GM23338 (cell line): ENCODE measurements at regions not wholly inside any gene's neighbourhood (a gene's known extent, or its start where the extent isn't known, plus 50 kb on each side); places are given as distances from the start of the nearest gene placed in this dataset.

Experiments
- ATAC-seq: fragments of 200-7000 bp; cut with Tn5 transposase; 3 replicates; pipeline ENCODE4 v1.9.1; 2020
- DNase-seq: peaks from one replicate; pipeline ENCODE4 v3.0.0-alpha.2; 2015; ENCODE audit warnings: low spot score
- H2AFZ ChIP-seq: fragments of 200-600 bp; sonication (generic); 2 replicates; pipeline ENCODE4 v1.8.0; 2016; ENCODE audit warnings: antibody characterized with exemption, mild to moderate bottlenecking, moderate library complexity
- H3F3A ChIP-seq: fragments of 200-600 bp; sonication (generic); replicated peaks from 2 replicates; pipeline ENCODE4 v1.8.0; 2017; ENCODE audit warnings: antibody characterized with exemption, mixed run types, low read depth
- H3K27ac ChIP-seq: fragments of 200-600 bp; sonication (generic); 2 replicates; pipeline ENCODE4 v1.6.1; 2016; ENCODE audit warnings: low read depth
- H3K27me3 ChIP-seq: fragments of 200-600 bp; sonication (generic); 2 replicates; pipeline ENCODE4 v1.8.0; 2016; ENCODE audit warnings: mild to moderate bottlenecking, mixed run types, moderate library complexity; ENCODE audit not compliant: insufficient read depth
- H3K36me3 ChIP-seq: fragments of 200-600 bp; sonication (generic); 2 replicates; pipeline ENCODE4 v1.8.0; 2016; ENCODE audit warnings: mild to moderate bottlenecking; ENCODE audit not compliant: insufficient read depth
- H3K4me1 ChIP-seq: fragments of 200-600 bp; sonication (generic); 2 replicates; pipeline ENCODE4 v1.8.0; 2016; ENCODE audit warnings: mild to moderate bottlenecking, moderate library complexity; ENCODE audit not compliant: insufficient read depth
- H3K4me2 ChIP-seq: fragments of 200-600 bp; sonication (generic); 2 replicates; pipeline ENCODE4 v1.7.1; 2017; ENCODE audit warnings: mixed run types
- H3K4me3 ChIP-seq: fragments of 200-600 bp; sonication (generic); 2 replicates; pipeline ENCODE4 v1.6.1; 2016; ENCODE audit warnings: mixed run types
- H3K79me2 ChIP-seq: fragments of 200-600 bp; sonication (generic); replicated peaks from 2 replicates; pipeline ENCODE4 v1.8.0; 2017; ENCODE audit warnings: mild to moderate bottlenecking; ENCODE audit not compliant: insufficient read depth
- H3K9me2 ChIP-seq: fragments of 200-600 bp; sonication (generic); 2 replicates; pipeline ENCODE4 v1.8.0; 2017; ENCODE audit not compliant: insufficient read depth
- H4K20me1 ChIP-seq: fragments of 200-600 bp; sonication (generic); replicated peaks from 2 replicates; pipeline ENCODE4 v1.8.0; 2017; ENCODE audit warnings: mild to moderate bottlenecking; ENCODE audit not compliant: insufficient read depth
- H3K27ac Mint-ChIP-seq: 2 replicates; pipeline ENCODE4 v1.8.0; 2020; ENCODE audit warnings: inconsistent platforms, mild to moderate bottlenecking, moderate library complexity, mixed read lengths
- H3K27me3 Mint-ChIP-seq: 3 replicates; pipeline ENCODE4 v1.8.0; 2022; ENCODE audit warnings: low read depth, mild to moderate bottlenecking, moderate library complexity, mixed read lengths, inconsistent platforms; ENCODE audit not compliant: insufficient read depth, poor library complexity
- H3K36me3 Mint-ChIP-seq: 3 replicates; pipeline ENCODE4 v1.8.0; 2021; ENCODE audit warnings: low read depth, mild to moderate bottlenecking, inconsistent platforms, moderate library complexity, mixed read lengths
- H3K4me1 Mint-ChIP-seq: 3 replicates; pipeline ENCODE4 v1.8.0; 2020; ENCODE audit warnings: mild to moderate bottlenecking, inconsistent platforms, mixed read lengths
- H3K4me3 Mint-ChIP-seq: 3 replicates; pipeline ENCODE4 v1.8.0; 2021; ENCODE audit warnings: moderate library complexity, mild to moderate bottlenecking, inconsistent platforms, mixed read lengths
- H3K9me3 Mint-ChIP-seq: 3 replicates; pipeline ENCODE4 v1.8.0; 2020; ENCODE audit warnings: moderate library complexity, mild to moderate bottlenecking, inconsistent platforms, mixed read lengths
- CREB1 ChIP-seq: fragments of 250-450 bp; sonication (Bioruptor Pico); IDR thresholded peaks from 2 replicates; pipeline ENCODE4 v1.5.0; 2020; ENCODE audit warnings: low read depth, mild to moderate bottlenecking, moderate library complexity
- EZH2 ChIP-seq: fragments of 200-600 bp; sonication (generic); IDR thresholded peaks from one replicate; pipeline ENCODE4 v1.8.0; 2017; ENCODE audit warnings: antibody characterized with exemption, mild to moderate bottlenecking, low read depth; ENCODE audit not compliant: unreplicated experiment
- EZH2phosphoT487 ChIP-seq: fragments of 200-600 bp; sonication (generic); IDR thresholded peaks from one replicate; pipeline ENCODE4 v1.8.1; 2018; ENCODE audit warnings: antibody characterized with exemption; ENCODE audit not compliant: unreplicated experiment
- JUNB ChIP-seq: IDR thresholded peaks from one replicate; pipeline ENCODE4 v1.6.1; 2016; ENCODE audit warnings: antibody characterized with exemption; ENCODE audit not compliant: unreplicated experiment
- NANOG ChIP-seq: IDR thresholded peaks from 2 replicates; pipeline ENCODE4 v1.6.1; 2016; ENCODE audit warnings: antibody characterized with exemption, borderline replicate concordance
- POLR2AphosphoS5 ChIP-seq: IDR thresholded peaks from 2 replicates; pipeline ENCODE4 v1.6.1; 2016; ENCODE audit warnings: antibody characterized with exemption, low read depth
- STAT1 ChIP-seq: IDR thresholded peaks from one replicate; pipeline ENCODE4 v1.6.1; 2016; ENCODE audit warnings: antibody characterized with exemption; ENCODE audit not compliant: unreplicated experiment
- ZNF114 ChIP-seq: fragments of 250-450 bp; sonication (Bioruptor Pico); IDR thresholded peaks from 2 replicates; pipeline ENCODE4 v1.5.0; 2020; ENCODE audit warnings: mild to moderate bottlenecking, moderate library complexity
- ZNF331 ChIP-seq: fragments of 250-450 bp; sonication (Bioruptor Pico); IDR thresholded peaks from 2 replicates; pipeline ENCODE4 v1.5.0; 2020; ENCODE audit warnings: low read depth, mild to moderate bottlenecking, moderate library complexity
- TF ChIP-seq, protein P1 (sequence below): IDR thresholded peaks from one replicate; pipeline ENCODE4 v1.6.1; 2018; ENCODE audit warnings: antibody characterized with exemption; ENCODE audit not compliant: unreplicated experiment
- TF ChIP-seq, protein P2 (sequence below): IDR thresholded peaks from 2 replicates; pipeline ENCODE4 v1.6.1; 2016; ENCODE audit warnings: antibody characterized with exemption
- TF ChIP-seq, protein P3 (sequence below), 2 experiments: fragments of 200-600 bp in 1 of 2; sonication (generic) in 1 of 2; conservative IDR thresholded peaks; 2 replicates each; pipeline versions ENCODE4 v1.5.1 to v1.6.1; 2016 to 2017; ENCODE audit warnings: antibody characterized with exemption in 2 of 2, low read depth in 2 of 2, mild to moderate bottlenecking in 2 of 2, moderate library complexity in 1 of 2
- TF ChIP-seq, protein P4 (sequence below): fragments of 250-450 bp; sonication (Bioruptor Pico); IDR thresholded peaks from 2 replicates; pipeline ENCODE4 v1.5.0; 2020; ENCODE audit warnings: mild to moderate bottlenecking, moderate library complexity

DNA sequence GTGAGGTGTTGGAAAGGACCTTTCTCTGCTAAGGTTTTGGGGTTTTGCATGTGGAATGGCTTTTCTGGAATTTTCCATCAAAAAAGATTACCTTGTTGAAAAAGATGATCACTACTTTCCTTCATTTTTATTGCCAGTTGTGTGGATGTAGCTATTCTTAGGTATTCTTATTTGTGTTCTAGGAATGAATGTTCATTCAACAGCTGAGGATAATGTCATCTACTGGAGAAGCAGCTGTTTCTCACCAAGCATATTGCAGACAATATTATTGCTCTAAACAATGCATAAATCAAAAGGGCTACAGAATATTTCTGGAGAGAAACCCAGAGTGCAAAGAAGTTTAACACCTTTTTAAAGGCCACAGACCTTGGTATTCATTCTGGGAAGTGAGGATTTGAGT is 145.6 kb upstream of the CALCR start:
- no peaks in the 10 kb centered on the region for H3K9me3 Mint-ChIP-seq
- H4K20me1 ChIP-seq = no peaks in the 10 kb centered on the region

More for the DNA sequence above, 145.6 kb upstream of the CALCR start:
- no peaks in the 10 kb centered on the region for H3F3A ChIP-seq
- no peaks in the 10 kb centered on the region for H3K36me3 ChIP-seq
- TF ChIP-seq EZH2 (no peak), NANOG (no peak), POLR2AphosphoS5 (no peak), STAT1 (no peak), EZH2phosphoT487 (no peak), CREB1 (CRISPR knock-in tag) (no peak), ZNF331 (no peak), ZNF114 (CRISPR knock-in tag) (no peak), JUNB (no peak)
- TF ChIP-seq, protein P1, sequence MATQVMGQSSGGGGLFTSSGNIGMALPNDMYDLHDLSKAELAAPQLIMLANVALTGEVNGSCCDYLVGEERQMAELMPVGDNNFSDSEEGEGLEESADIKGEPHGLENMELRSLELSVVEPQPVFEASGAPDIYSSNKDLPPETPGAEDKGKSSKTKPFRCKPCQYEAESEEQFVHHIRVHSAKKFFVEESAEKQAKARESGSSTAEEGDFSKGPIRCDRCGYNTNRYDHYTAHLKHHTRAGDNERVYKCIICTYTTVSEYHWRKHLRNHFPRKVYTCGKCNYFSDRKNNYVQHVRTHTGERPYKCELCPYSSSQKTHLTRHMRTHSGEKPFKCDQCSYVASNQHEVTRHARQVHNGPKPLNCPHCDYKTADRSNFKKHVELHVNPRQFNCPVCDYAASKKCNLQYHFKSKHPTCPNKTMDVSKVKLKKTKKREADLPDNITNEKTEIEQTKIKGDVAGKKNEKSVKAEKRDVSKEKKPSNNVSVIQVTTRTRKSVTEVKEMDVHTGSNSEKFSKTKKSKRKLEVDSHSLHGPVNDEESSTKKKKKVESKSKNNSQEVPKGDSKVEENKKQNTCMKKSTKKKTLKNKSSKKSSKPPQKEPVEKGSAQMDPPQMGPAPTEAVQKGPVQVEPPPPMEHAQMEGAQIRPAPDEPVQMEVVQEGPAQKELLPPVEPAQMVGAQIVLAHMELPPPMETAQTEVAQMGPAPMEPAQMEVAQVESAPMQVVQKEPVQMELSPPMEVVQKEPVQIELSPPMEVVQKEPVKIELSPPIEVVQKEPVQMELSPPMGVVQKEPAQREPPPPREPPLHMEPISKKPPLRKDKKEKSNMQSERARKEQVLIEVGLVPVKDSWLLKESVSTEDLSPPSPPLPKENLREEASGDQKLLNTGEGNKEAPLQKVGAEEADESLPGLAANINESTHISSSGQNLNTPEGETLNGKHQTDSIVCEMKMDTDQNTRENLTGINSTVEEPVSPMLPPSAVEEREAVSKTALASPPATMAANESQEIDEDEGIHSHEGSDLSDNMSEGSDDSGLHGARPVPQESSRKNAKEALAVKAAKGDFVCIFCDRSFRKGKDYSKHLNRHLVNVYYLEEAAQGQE = no peak
- TF ChIP-seq, protein P2, sequence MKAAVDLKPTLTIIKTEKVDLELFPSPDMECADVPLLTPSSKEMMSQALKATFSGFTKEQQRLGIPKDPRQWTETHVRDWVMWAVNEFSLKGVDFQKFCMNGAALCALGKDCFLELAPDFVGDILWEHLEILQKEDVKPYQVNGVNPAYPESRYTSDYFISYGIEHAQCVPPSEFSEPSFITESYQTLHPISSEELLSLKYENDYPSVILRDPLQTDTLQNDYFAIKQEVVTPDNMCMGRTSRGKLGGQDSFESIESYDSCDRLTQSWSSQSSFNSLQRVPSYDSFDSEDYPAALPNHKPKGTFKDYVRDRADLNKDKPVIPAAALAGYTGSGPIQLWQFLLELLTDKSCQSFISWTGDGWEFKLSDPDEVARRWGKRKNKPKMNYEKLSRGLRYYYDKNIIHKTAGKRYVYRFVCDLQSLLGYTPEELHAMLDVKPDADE = no peak
- TF ChIP-seq, protein P3, sequence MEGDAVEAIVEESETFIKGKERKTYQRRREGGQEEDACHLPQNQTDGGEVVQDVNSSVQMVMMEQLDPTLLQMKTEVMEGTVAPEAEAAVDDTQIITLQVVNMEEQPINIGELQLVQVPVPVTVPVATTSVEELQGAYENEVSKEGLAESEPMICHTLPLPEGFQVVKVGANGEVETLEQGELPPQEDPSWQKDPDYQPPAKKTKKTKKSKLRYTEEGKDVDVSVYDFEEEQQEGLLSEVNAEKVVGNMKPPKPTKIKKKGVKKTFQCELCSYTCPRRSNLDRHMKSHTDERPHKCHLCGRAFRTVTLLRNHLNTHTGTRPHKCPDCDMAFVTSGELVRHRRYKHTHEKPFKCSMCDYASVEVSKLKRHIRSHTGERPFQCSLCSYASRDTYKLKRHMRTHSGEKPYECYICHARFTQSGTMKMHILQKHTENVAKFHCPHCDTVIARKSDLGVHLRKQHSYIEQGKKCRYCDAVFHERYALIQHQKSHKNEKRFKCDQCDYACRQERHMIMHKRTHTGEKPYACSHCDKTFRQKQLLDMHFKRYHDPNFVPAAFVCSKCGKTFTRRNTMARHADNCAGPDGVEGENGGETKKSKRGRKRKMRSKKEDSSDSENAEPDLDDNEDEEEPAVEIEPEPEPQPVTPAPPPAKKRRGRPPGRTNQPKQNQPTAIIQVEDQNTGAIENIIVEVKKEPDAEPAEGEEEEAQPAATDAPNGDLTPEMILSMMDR (conservative IDR thresholded peaks at IDR 0.05; ENCODE audit: low read depth in 2 of 2) = no peak
- TF ChIP-seq, protein P4, sequence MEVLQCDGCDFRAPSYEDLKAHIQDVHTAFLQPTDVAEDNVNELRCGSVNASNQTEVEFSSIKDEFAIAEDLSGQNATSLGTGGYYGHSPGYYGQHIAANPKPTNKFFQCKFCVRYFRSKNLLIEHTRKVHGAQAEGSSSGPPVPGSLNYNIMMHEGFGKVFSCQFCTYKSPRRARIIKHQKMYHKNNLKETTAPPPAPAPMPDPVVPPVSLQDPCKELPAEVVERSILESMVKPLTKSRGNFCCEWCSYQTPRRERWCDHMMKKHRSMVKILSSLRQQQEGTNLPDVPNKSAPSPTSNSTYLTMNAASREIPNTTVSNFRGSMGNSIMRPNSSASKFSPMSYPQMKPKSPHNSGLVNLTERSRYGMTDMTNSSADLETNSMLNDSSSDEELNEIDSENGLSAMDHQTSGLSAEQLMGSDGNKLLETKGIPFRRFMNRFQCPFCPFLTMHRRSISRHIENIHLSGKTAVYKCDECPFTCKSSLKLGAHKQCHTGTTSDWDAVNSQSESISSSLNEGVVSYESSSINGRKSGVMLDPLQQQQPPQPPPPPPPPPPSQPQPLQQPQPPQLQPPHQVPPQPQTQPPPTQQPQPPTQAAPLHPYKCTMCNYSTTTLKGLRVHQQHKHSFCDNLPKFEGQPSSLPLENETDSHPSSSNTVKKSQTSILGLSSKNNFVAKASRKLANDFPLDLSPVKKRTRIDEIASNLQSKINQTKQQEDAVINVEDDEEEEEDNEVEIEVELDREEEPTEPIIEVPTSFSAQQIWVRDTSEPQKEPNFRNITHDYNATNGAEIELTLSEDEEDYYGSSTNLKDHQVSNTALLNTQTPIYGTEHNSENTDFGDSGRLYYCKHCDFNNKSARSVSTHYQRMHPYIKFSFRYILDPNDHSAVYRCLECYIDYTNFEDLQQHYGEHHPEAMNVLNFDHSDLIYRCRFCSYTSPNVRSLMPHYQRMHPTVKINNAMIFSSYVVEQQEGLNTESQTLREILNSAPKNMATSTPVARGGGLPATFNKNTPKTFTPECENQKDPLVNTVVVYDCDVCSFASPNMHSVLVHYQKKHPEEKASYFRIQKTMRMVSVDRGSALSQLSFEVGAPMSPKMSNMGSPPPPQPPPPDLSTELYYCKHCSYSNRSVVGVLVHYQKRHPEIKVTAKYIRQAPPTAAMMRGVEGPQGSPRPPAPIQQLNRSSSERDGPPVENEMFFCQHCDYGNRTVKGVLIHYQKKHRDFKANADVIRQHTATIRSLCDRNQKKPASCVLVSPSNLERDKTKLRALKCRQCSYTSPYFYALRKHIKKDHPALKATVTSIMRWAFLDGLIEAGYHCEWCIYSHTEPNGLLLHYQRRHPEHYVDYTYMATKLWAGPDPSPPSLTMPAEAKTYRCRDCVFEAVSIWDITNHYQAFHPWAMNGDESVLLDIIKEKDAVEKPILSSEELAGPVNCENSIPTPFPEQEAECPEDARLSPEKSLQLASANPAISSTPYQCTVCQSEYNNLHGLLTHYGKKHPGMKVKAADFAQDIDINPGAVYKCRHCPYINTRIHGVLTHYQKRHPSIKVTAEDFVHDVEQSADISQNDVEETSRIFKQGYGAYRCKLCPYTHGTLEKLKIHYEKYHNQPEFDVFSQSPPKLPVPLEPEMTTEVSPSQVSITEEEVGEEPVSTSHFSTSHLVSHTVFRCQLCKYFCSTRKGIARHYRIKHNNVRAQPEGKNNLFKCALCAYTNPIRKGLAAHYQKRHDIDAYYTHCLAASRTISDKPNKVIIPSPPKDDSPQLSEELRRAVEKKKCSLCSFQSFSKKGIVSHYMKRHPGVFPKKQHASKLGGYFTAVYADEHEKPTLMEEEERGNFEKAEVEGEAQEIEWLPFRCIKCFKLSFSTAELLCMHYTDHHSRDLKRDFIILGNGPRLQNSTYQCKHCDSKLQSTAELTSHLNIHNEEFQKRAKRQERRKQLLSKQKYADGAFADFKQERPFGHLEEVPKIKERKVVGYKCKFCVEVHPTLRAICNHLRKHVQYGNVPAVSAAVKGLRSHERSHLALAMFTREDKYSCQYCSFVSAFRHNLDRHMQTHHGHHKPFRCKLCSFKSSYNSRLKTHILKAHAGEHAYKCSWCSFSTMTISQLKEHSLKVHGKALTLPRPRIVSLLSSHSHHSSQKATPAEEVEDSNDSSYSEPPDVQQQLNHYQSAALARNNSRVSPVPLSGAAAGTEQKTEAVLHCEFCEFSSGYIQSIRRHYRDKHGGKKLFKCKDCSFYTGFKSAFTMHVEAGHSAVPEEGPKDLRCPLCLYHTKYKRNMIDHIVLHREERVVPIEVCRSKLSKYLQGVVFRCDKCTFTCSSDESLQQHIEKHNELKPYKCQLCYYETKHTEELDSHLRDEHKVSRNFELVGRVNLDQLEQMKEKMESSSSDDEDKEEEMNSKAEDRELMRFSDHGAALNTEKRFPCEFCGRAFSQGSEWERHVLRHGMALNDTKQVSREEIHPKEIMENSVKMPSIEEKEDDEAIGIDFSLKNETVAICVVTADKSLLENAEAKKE (CRISPR knock-in tag) = no peak
- ATAC-seq (no peak), DNase-seq (no peak)
- H3K27me3 ChIP-seq = no peaks in the 10 kb centered on the region
- no peak overlapping the region for H3K27ac ChIP-seq
- no peaks in the 10 kb centered on the region for H3K4me1 ChIP-seq
- Mint-ChIP-seq H3K4me3 (no peak overlapping the region), H3K27me3 (peaks cover 1% of the 10 kb centered on the region), H3K4me1 (peaks cover 4% of the 10 kb centered on the region; the same call in 1 of the 3 replicates), H3K36me3 (no peaks in the 10 kb centered on the region), H3K27ac (no peak overlapping the region)
- H3K79me2 ChIP-seq = no peaks in the 10 kb centered on the region
- H3K4me2 ChIP-seq = no peak overlapping the region
- H2AFZ ChIP-seq = no peak overlapping the region
- no peaks in the 10 kb centered on the region for H3K9me2 ChIP-seq
- no peak overlapping the region for H3K4me3 ChIP-seq
